Hindlimb muscle (tissue), 1 donor: ENCODE measurements at regions not wholly inside any gene's neighbourhood (a gene's known extent, or its start where the extent isn't known, plus 50 kb on each side); places are given as distances from the start of the nearest gene placed in this dataset.
A peak's percentile ranks its signal among the peaks of the same experiment; 100 is the strongest.

Source experiments
- DNase-seq: peaks from one replicate; pipeline ENCODE4 v3.0.0-alpha.2; 2013

- DNase-seq: no peak
Measured at GRCh38 chr9:84393266-84393950, 52.9 kb upstream of the SLC28A3 start.

GRCh38 chr9:84394036-84394435 lies 53.5 kb upstream of the SLC28A3 start:
- DNase-seq: no peak

- DNase-seq: peak; percentile 76
Measured at GRCh38 chr9:84397151-84397728, 56.7 kb upstream of the SLC28A3 start.

- no peak for DNase-seq
Measured at GRCh38 chr9:84397822-84398221, 57.3 kb upstream of the SLC28A3 start.

GRCh38 chr9:84402517-84402916 lies 62.0 kb upstream of the SLC28A3 start:
- no peak for DNase-seq

- DNase-seq: no peak
Measured at GRCh38 chr9:84403288-84403687, 62.7 kb upstream of the SLC28A3 start.

- DNase-seq: no peak
Measured at GRCh38 chr9:84404095-84404686, 63.6 kb upstream of the SLC28A3 start.

GRCh38 chr9:84405667-84406066 lies 65.1 kb upstream of the SLC28A3 start:
- DNase-seq: no peak

- no peak for DNase-seq
Measured at GRCh38 chr9:84408416-84408815, 67.9 kb upstream of the SLC28A3 start.

GRCh38 chr9:84411683-84412267 lies 71.2 kb upstream of the SLC28A3 start:
- no peak for DNase-seq

GRCh38 chr9:84412654-84413053 lies 72.1 kb upstream of the SLC28A3 start:
- DNase-seq: no peak

GRCh38 chr9:84413301-84413700 lies 72.7 kb upstream of the SLC28A3 start:
- DNase-seq: no peak

- DNase-seq: no peak
Measured at GRCh38 chr9:84419031-84419602, 78.6 kb upstream of the SLC28A3 start.

- no peak for DNase-seq
Measured at GRCh38 chr9:84424931-84425330, 84.4 kb upstream of the SLC28A3 start.

- DNase-seq: no peak
Measured at GRCh38 chr9:84432746-84433145, 92.2 kb upstream of the SLC28A3 start.

- DNase-seq: no peak
Measured at GRCh38 chr9:84435902-84436301, 95.3 kb upstream of the SLC28A3 start.

GRCh38 chr9:84436386-84437109 lies 96.0 kb upstream of the SLC28A3 start:
- peak; percentile 34 for DNase-seq

- no peak for DNase-seq
Measured at GRCh38 chr9:84438391-84438790, 97.8 kb upstream of the SLC28A3 start.

- DNase-seq: no peak
Measured at GRCh38 chr9:84439250-84439649, 98.7 kb upstream of the SLC28A3 start.

- no peak for DNase-seq
Measured at GRCh38 chr9:84442712-84443111, 102.2 kb upstream of the SLC28A3 start.

GRCh38 chr9:84445737-84446136 lies 105.2 kb upstream of the SLC28A3 start:
- DNase-seq: no peak

GRCh38 chr9:84447305-84447704 lies 106.7 kb upstream of the SLC28A3 start:
- no peak for DNase-seq

GRCh38 chr9:84450029-84450428 lies 109.5 kb upstream of the SLC28A3 start:
- DNase-seq: no peak
